Left lobe of liver (tissue), 2 donors: ENCODE measurements at regions not wholly inside any gene's neighbourhood (a gene's known extent, or its start where the extent isn't known, plus 50 kb on each side); places are given as distances from the start of the nearest gene placed in this dataset.
"Not testable (repeated sequence)": the region's sequence is repeated elsewhere in the genome, so short reads cannot be mapped to it uniquely, and the experiment has no call there.

Experiments
- ATAC-seq: fragments of 200-7000 bp; cut with Tn5 transposase; one replicate; pipeline ENCODE4 v1.9.1; 2020; ENCODE audit warnings: mild to moderate bottlenecking, moderate library complexity
- DNase-seq: peaks from one replicate; pipeline ENCODE4 v3.0.0-alpha.2; 2020; ENCODE audit warnings: low spot score
- donor health status: DM: no; HTN: no; CAD: no; lungs with moderate emphysema.
- donor health status: DM: no; HTN: yes; CAD: no.

GRCh38 chr9:25461416-25461815 lies 216.8 kb downstream of the TUSC1 start:
- ATAC-seq (no peak), DNase-seq (no peak)

DNA sequence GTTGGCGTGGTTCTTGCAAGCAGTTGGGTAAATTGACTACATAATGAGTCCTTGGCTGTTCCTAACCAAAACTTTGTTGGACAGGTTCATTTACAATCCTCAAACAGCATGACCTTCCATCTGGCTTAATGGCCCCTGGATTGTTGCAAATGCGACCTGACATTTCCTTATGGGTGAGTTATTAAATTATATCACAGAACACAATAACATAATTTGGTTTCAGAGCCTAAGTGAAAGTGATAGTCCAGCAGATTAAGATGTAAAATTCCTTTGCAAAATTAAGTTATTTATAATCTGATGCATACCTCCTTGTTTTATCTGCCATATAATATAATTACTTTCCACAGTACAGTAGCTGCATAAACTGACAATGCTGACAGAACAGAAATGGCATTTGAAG lies 224.4 kb downstream of the TUSC1 start:
- DNase-seq (no peak), ATAC-seq (no peak)

DNA sequence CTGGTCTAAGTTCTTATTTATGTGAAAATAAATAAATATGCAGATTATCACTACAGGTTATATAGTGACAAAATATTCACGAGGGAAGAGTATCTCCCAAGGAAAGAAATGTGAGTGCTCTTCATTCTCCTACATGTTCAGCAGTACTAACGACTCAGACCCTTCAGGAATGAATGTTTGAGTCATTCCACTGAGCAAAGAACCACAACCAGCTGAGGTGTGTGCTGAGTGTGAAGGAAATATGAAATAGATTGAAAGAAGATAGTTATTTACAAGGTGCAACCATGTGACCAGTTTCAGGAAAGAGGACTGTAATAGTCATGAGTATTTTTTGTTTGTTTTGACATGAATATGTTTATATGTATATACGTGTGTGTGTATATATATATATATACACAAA lies 228.7 kb downstream of the TUSC1 start:
- DNase-seq: no peak

DNA sequence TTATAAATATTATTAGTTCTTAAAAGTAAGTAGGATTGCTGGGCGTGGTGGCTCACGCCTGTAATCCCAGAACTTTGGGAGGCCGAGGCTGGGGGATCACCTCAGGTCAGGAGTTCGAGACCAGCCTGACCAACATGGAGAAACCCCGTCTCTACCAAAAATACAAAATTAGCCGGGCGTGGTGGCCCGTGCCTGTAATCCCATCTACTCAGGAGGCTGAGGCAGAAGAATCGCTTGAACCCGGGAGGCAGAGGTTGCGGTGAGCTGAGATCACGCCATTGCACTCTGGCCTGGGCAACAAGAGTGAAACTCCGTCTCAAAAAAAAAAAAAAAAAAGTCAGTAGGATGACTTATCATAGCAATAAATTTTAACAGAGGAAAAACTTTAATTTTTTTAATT lies 232.5 kb downstream of the TUSC1 start:
- not testable (repeated sequence) for DNase-seq, ATAC-seq

More for the DNA sequence above, 228.7 kb downstream of the TUSC1 start:
- ATAC-seq: no peak

GRCh38 chr9:25442526-25442925 lies 235.7 kb downstream of the TUSC1 start:
- no peak for DNase-seq
- no peak for ATAC-seq

GRCh38 chr9:25427898-25428297 lies 250.3 kb downstream of the TUSC1 start:
- no peak for DNase-seq

GRCh38 chr9:25427290-25427689 lies 251.0 kb downstream of the TUSC1 start:
- DNase-seq (no peak), ATAC-seq (no peak)

More at GRCh38 chr9:25427898-25428297, 250.3 kb downstream of the TUSC1 start:
- no peak for ATAC-seq

DNA sequence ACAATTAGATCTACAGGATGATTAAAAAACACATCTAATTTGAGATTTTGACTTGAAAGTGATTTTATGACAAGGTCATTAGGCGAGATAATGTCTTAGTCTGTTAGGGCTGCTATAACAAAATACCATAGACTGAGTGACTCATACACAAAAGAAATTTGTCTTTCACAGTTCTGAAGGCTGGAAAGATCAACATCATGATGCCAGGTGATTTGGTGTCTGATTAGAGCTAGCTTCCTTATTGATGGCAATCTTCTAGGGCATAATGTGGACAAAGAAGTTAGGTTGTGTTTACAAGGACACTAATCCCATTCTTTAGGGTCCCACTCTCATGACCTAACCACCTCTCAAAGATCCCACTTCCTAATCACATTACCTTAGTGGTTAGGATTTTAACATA lies 256.7 kb downstream of the TUSC1 start:
- ATAC-seq (no peak), DNase-seq (no peak)

GRCh38 chr9:25418974-25419373 lies 259.3 kb downstream of the TUSC1 start:
- no peak for ATAC-seq

DNA sequence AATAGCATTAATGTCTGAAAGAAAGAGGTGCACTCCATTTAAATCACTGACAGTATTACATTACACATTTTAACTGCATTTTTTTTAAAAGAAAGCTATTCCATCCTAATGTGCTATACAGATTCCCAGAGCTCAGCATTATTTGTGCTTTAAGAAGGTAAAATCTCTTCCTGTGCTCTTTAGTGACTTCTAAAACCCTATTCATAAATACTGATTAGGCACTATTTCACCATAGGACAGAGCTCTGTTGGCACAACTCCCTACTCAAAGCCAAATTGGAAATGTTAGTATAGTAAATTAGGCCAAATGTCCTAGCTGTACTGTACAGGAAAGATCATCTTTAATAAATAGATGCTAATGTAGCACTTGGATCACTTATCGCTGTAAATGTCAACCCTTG lies 262.5 kb downstream of the TUSC1 start:
- DNase-seq: no peak

More at GRCh38 chr9:25418974-25419373, 259.3 kb downstream of the TUSC1 start:
- no peak for DNase-seq

GRCh38 chr9:25412646-25413045 lies 265.6 kb downstream of the TUSC1 start:
- no peak for ATAC-seq
- no peak for DNase-seq

More for the DNA sequence above, 262.5 kb downstream of the TUSC1 start:
- ATAC-seq: no peak

DNA sequence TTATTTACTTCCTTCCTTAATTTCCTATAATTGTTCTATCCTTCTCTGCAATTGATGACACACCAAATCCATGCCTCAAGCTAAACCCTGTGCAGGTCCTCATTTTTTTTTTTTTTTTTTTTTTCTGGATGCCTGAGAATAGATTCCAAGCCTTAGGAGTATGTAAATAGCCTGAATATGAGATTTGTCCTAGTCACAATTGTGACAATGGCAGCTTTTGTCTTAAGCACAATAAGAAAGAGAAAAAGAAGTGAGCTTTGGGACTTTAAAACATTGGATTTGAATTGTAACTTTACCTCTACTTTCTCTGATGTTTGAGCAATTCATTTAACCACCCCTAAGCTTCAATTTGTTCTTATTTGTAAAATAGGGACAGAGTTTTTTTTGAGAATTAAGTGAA lies 280.5 kb downstream of the TUSC1 start:
- DNase-seq: no peak
- ATAC-seq: no peak

DNA sequence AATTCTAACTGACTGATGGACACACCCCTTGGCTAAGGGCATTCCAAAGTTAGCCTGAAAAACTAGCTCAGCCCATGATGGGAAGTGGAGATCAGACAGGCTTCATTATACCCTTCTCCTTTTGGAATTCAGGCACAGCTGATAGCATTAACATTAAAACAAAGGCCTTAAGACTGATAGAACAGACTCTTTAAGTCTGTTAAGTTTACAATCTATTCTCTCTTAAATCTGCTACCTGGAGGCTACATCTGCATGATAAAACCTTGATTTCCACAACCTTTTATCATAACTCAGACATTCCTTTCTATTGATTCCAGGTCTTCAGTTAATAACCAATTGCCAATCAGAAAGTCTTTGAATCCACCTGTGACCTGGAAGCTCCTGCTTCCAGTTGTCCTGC lies 281.4 kb downstream of the TUSC1 start:
- ATAC-seq (no peak), DNase-seq (no peak)

GRCh38 chr9:25381141-25381540 lies 297.1 kb downstream of the TUSC1 start:
- ATAC-seq (no peak), DNase-seq (no peak)

DNA sequence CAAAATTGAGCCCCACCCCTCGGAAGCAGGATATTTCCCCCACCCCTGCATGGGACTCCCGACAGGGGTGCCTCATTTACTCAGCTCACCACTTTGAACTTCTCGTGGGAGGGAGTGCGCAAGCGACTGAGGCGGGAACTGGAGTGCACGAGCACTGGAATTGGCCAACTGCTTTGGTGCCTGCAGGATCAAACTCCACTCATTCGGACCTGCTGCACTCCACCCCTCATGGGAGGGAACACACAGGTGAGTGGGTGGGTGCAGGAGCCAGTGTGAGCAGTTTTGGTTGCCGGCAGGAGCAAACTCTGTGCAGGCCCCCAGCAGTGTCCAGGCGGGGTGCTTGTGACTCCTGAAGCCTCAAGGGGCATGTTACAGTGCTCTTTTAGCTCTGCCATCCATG lies 301.2 kb downstream of the TUSC1 start:
- no peak for ATAC-seq
- no peak for DNase-seq

DNA sequence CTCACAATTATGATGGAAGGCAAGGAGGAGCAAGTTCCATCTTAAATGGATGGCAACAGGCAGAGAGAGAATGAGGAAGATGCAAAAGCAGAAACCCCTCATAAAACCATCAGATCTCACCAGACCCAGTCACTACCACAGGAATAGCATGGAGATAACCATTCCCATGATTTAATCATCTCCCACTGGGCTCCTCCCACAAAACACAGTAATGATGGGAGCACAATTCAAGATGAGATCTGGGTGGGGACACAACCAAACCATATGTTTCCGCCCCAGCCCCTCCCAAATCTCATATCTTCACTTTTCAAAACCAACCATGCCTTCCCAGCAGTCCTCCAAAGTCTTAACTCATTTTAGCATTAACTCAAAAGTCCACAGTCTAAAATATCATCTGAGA lies 304.0 kb downstream of the TUSC1 start:
- ATAC-seq (no peak), DNase-seq (no peak)

GRCh38 chr9:25366906-25367305 lies 311.3 kb downstream of the TUSC1 start:
- no peak for DNase-seq
- no peak for ATAC-seq

DNA sequence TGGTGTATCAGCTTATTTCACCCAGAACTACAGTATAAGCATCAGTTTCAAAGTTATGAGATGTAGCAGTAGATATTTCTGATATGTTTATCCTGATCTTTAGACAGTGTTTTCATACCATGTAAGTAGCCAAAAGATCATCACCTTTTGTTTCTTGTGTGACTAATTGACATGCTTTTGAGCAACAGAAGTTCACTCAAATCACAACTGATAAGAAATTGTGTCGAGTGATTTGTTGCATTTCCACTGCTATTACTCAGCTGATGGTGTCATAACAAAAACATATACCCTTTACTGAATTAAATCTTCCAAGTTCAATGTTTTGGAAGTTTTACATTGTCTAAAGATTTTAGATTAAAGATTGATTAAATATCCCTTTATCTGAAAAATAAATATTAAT lies 324.5 kb downstream of the TUSC1 start:
- DNase-seq (no peak), ATAC-seq (no peak)

DNA sequence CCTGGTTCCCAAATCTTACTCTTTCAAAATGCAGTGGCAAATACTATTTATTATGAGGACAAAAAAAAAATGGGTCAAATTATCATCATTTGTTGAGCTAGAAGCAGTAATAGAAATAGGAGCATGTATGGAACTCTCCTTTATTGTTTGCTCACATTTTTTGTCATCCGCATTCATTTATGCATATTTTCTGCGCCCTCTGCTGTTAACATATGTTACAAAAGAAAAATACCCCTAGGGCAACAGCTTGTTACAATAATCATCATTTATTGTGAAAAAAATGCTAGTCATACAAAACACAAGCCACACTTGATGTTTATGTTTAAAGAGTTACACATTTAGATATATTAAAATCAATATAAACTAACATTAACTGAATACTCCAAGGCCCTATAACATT lies 328.2 kb downstream of the TUSC1 start:
- ATAC-seq (no peak), DNase-seq (no peak)

- no peak for ATAC-seq
- DNase-seq: no peak
Measured at GRCh38 chr9:25322142-25322541, 356.1 kb downstream of the TUSC1 start.

GRCh38 chr9:25310961-25311360 lies 367.3 kb downstream of the TUSC1 start:
- no peak for ATAC-seq
- no peak for DNase-seq

GRCh38 chr9:25308549-25308948 lies 369.7 kb downstream of the TUSC1 start:
- no peak for DNase-seq
- ATAC-seq: no peak

DNA sequence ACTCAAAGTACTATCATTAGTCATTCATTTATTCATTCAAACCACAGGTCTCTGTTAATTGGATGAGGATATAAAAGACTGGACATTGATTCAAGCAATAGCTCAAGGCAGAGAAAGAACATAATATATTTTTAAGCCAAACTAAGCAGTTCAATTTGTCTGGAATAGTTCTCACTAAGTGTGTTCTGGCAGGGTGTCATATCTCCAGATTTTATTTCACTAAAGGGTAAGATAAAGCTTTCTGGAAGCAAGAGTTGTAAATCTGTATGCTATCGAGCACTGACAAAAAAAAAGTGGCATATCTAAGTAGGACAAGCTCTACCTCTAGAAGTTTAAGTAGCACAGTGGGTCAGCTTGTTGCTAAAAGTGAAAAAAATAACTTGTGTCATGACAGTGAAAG lies 375.6 kb downstream of the TUSC1 start:
- ATAC-seq: no peak
- DNase-seq: no peak

- ATAC-seq, DNase-seq: not testable (repeated sequence)
Measured at GRCh38 chr9:25288195-25288594, 390.0 kb downstream of the TUSC1 start.
